Calu3 (cell line): ENCODE measurements at regions not wholly inside any gene's neighbourhood (a gene's known extent, or its start where the extent isn't known, plus 50 kb on each side); places are given as distances from the start of the nearest gene placed in this dataset.

Experiments
- BruUV-seq: library from RNA; stranded (reverse); fragments of 400-500 nt; replicated peaks from 2 replicates; lab custom pipeline; 2021; lab: Mats Ljungman, UMichigan
- CTCF ChIA-PET: fragments of 300-600 bp; sonication (Branson Sonifier 250); formaldehyde crosslinking; loops from one replicate; lab custom pipeline; 2022; ENCODE audit warnings: antibody characterized with exemption; lab: Charles Lee
- DNase-seq: peaks from one replicate; pipeline ENCODE4 v3.0.0; 2022
- H3K27ac Mint-ChIP-seq: one replicate; pipeline ENCODE4 v1.8.0; 2022; ENCODE audit warnings: mixed read lengths; ENCODE audit not compliant: unreplicated experiment
- H3K27me3 Mint-ChIP-seq: one replicate; pipeline ENCODE4 v1.8.0; 2022; ENCODE audit warnings: mixed read lengths; ENCODE audit not compliant: unreplicated experiment
- H3K36me3 Mint-ChIP-seq: one replicate; pipeline ENCODE4 v1.8.0; 2022; ENCODE audit warnings: mild to moderate bottlenecking, moderate library complexity, mixed read lengths; ENCODE audit not compliant: insufficient read depth, unreplicated experiment
- H3K4me1 Mint-ChIP-seq: one replicate; pipeline ENCODE4 v1.8.0; 2022; ENCODE audit warnings: mild to moderate bottlenecking, low read depth, mixed read lengths; ENCODE audit not compliant: unreplicated experiment
- H3K4me3 Mint-ChIP-seq: one replicate; pipeline ENCODE4 v1.8.0; 2022; ENCODE audit warnings: mild to moderate bottlenecking, low read depth, moderate library complexity, mixed read lengths; ENCODE audit not compliant: unreplicated experiment
- H3K9me3 Mint-ChIP-seq: one replicate; pipeline ENCODE4 v1.8.0; 2022; ENCODE audit warnings: low read depth, mixed read lengths; ENCODE audit not compliant: unreplicated experiment
- CTCF ChIP-seq: fragments of 200-600 bp; IDR thresholded peaks from one replicate; pipeline ENCODE4 v1.8.0; 2022; ENCODE audit warnings: antibody characterized with exemption; ENCODE audit not compliant: unreplicated experiment
- intact Hi-C: fragments of 100-400 bp; cut with micrococcal nuclease; formaldehyde crosslinking; loops from one replicate; pipeline ENCODE4 v1.10.0; 2022; ENCODE audit not compliant: unreplicated experiment

DNA sequence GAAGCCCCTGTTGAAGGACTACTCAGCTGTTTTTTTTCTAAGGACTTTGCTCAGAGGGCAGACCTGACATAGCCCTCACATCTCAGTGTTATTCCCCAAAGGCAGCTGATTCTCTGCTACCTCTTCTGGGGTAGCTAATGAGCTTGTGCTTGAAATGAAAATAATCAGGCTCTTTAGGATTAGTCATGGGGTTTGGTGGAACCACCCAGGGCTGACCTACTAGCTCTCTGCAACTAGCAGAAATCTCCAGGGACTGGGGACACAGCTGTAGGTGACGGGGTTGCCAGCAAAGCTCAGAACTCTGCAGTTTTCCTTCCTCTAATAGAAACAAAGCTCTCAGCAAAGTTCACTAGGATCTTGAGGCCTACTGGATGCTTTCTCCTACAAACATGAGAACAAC, 106.4 kb upstream of the BCL9 start:
- Mint-ChIP-seq H3K9me3 (peaks cover 2% of the 10 kb centered on the region), H3K36me3 (no peaks in the 10 kb centered on the region), H3K4me3 (no peak overlapping the region), H3K4me1 (no peaks in the 10 kb centered on the region), H3K27me3 (peaks cover 15% of the 10 kb centered on the region), H3K27ac (no peak overlapping the region)
- CTCF ChIA-PET, result no interaction called here
- BruUV-seq, result no TSS peak
- intact Hi-C loops, result no loop called here
- no peak for DNase-seq
- no peak for TF ChIP-seq CTCF

DNA sequence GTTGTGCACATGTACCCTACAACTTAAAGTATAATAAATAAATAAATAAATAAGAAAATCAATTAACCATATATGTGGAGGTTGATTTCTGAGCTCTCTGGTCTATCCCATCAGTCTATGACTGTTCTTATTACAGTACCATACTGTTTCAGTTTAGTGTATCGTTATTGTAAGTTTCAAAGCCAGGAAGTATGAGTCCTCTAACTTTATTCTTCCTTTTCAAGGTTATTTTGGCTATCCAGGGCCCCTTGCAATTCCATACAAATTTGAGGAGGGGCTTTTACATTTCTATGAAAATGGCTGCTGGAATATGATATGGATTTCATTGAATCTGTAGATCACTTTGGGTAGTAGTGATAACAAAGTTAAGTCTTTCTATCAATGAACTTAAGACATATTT, 96.9 kb upstream of the BCL9 start:
- no peak for DNase-seq
- intact Hi-C loops, result no loop called here
- BruUV-seq, result no TSS peak

GRCh38 chr1:147451628-147452027, 89.7 kb upstream of the BCL9 start:
- intact Hi-C loops, result no loop called here
- no TSS peak for BruUV-seq
- DNase-seq, result no peak
- Mint-ChIP-seq H3K9me3 (peaks cover 4% of the 10 kb centered on the region), H3K4me3 (no peak overlapping the region), H3K4me1 (no peaks in the 10 kb centered on the region), H3K27me3 (peaks cover 9% of the 10 kb centered on the region), H3K27ac (no peak overlapping the region), H3K36me3 (no peaks in the 10 kb centered on the region)
- CTCF ChIA-PET, result no interaction called here
- TF ChIP-seq CTCF, result no peak

More for the DNA sequence above, 96.9 kb upstream of the BCL9 start:
- Mint-ChIP-seq H3K27ac (no peak overlapping the region), H3K36me3 (no peaks in the 10 kb centered on the region), H3K4me3 (no peak overlapping the region), H3K9me3 (peaks cover 21% of the 10 kb centered on the region), H3K27me3 (no peaks in the 10 kb centered on the region), H3K4me1 (no peaks in the 10 kb centered on the region)
- TF ChIP-seq CTCF, result no peak
- CTCF ChIA-PET, result interaction anchor here (0.6 kb wide), 1 partner anchor 60 kb away, joined by 3 read pairs; no protein-coding TSS in a partner anchor

GRCh38 chr1:147452809-147453208, 88.5 kb upstream of the BCL9 start:
- intact Hi-C loops, result no loop called here
- no TSS peak for BruUV-seq
- DNase-seq, result no peak
- Mint-ChIP-seq H3K4me1 (no peaks in the 10 kb centered on the region), H3K27ac (no peak overlapping the region), H3K9me3 (no peaks in the 10 kb centered on the region), H3K27me3 (peaks cover 9% of the 10 kb centered on the region), H3K4me3 (no peak overlapping the region), H3K36me3 (no peaks in the 10 kb centered on the region)
- no peak for TF ChIP-seq CTCF
- CTCF ChIA-PET, result no interaction called here
